ENCODE measurements at regions not wholly inside any gene's neighbourhood (a gene's known extent, or its start where the extent isn't known, plus 50 kb on each side); places are given as distances from the start of the nearest gene placed in this dataset.

DNA sequence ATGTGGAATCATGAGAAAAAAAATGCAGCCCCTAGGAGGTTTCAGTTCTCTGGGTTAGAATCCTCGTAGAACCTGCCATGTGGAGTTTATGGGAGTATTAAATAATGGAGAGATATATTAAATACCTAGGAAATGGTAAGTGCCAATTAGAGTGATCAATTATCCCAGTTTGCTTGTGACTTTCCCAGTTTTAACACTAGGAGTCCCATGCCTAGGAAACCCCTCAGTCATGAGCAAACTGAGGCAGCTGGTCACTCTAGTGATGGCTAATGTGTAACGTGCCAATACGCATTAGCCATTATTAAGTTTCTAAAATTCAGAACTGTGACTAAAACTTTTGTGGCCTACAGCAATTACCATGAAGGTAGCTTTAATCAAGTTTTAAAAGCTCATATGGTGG is 720.6 kb downstream of the TAF11L14 start:
- H3K4me2 ChIP-seq: no peak overlapping the region
- no peak for TF ChIP-seq CTCF (conservative IDR thresholded peaks at IDR 0.05; ENCODE audit: low read depth, low read length)
- H2AFZ ChIP-seq (ENCODE audit: low read depth): no peak overlapping the region
- peaks cover 2% of the 10 kb centered on the region for H3K4me1 ChIP-seq (ENCODE audit: low read depth, poor library complexity, severe bottlenecking)
- no peak overlapping the region for H3K27ac ChIP-seq
- H3K27me3 ChIP-seq (ENCODE audit: insufficient read depth, low read depth): no peaks in the 10 kb centered on the region
- H4K20me1 ChIP-seq (ENCODE audit: insufficient read depth): no peaks in the 10 kb centered on the region
- no peak overlapping the region for H3K4me3 ChIP-seq (IDR thresholded peaks at IDR 0.05; ENCODE audit: insufficient read depth, low read depth, low read length)
- no peak overlapping the region for H3K9ac ChIP-seq
- no peaks in the 10 kb centered on the region for H3K79me2 ChIP-seq (ENCODE audit: insufficient read depth, low read depth)
- no peaks in the 10 kb centered on the region for H3K36me3 ChIP-seq (ENCODE audit: insufficient read depth)

GRCh38 chr5:18357486-18357885 is 723.2 kb downstream of the TAF11L14 start:
- no peak overlapping the region for H3K9ac ChIP-seq
- H3K4me3 ChIP-seq (IDR thresholded peaks at IDR 0.05; ENCODE audit: insufficient read depth, low read depth, low read length): no peak overlapping the region
- no peaks in the 10 kb centered on the region for H3K36me3 ChIP-seq (ENCODE audit: insufficient read depth)
- H3K4me1 ChIP-seq (ENCODE audit: low read depth, poor library complexity, severe bottlenecking): no peaks in the 10 kb centered on the region
- no peaks in the 10 kb centered on the region for H3K79me2 ChIP-seq (ENCODE audit: insufficient read depth, low read depth)
- no peak overlapping the region for H3K27ac ChIP-seq
- H4K20me1 ChIP-seq (ENCODE audit: insufficient read depth): no peaks in the 10 kb centered on the region
- TF ChIP-seq CTCF (conservative IDR thresholded peaks at IDR 0.05; ENCODE audit: low read depth, low read length): no peak
- no peak overlapping the region for H3K4me2 ChIP-seq
- no peak overlapping the region for H2AFZ ChIP-seq (ENCODE audit: low read depth)
- no peaks in the 10 kb centered on the region for H3K27me3 ChIP-seq (ENCODE audit: insufficient read depth, low read depth)

DNA sequence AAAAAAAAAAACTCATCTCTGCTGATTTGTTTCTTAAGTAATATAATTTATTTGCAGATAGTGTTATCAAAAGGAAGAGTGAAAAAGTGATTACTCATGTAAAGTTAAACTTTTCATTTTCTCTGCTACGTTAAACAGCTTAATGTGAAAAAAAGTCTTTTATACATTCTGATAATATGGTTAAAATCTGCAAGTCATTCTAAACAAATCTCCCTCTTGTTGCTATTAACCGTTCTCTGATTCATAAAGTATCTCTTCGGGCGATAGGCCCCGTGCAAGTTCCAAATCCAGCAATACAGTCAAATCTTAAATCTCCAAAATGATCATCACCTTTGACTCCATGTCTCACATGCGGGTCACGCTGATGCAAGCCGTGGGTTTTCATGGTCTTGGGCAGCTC is 732.0 kb downstream of the TAF11L14 start:
- Histone ChIP-seq H3K79me2 (ENCODE audit: insufficient read depth, low read depth) (no peaks in the 10 kb centered on the region), H3K4me2 (no peak overlapping the region), H3K4me3 (IDR thresholded peaks at IDR 0.05; ENCODE audit: insufficient read depth, low read depth, low read length) (no peak overlapping the region), H4K20me1 (ENCODE audit: insufficient read depth) (no peaks in the 10 kb centered on the region), H3K27me3 (ENCODE audit: insufficient read depth, low read depth) (no peaks in the 10 kb centered on the region), H3K36me3 (ENCODE audit: insufficient read depth) (no peaks in the 10 kb centered on the region), H3K27ac (no peak overlapping the region), H2AFZ (ENCODE audit: low read depth) (no peak overlapping the region), H3K9ac (no peak overlapping the region), H3K4me1 (ENCODE audit: low read depth, poor library complexity, severe bottlenecking) (no peaks in the 10 kb centered on the region)
- no peak for TF ChIP-seq CTCF (conservative IDR thresholded peaks at IDR 0.05; ENCODE audit: low read depth, low read length)

DNA sequence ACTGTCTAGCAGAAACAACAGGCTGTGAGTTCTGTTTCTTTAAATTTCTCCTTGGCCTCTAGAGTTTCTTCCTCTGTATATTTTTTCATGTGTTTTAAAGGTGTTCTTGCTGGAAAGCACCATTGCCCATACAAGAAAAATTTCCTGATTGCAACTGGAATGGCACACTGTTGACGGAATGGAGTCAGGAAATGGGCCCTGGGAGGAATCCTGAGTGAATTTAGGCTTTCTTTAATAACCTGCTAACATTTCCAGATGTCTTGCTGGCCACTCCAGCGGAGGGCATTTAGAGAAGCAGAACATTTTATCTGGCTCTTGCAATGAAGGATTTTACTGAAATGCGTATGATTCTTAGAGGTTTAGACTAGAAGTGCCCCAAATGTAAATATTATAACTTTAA is 736.3 kb downstream of the TAF11L14 start:
- Histone ChIP-seq H2AFZ (ENCODE audit: low read depth) (no peak overlapping the region), H3K4me3 (IDR thresholded peaks at IDR 0.05; ENCODE audit: insufficient read depth, low read depth, low read length) (no peak overlapping the region), H3K27ac (no peak overlapping the region), H3K9ac (no peak overlapping the region), H4K20me1 (ENCODE audit: insufficient read depth) (no peaks in the 10 kb centered on the region), H3K4me1 (ENCODE audit: low read depth, poor library complexity, severe bottlenecking) (no peaks in the 10 kb centered on the region), H3K79me2 (ENCODE audit: insufficient read depth, low read depth) (no peaks in the 10 kb centered on the region), H3K4me2 (no peak overlapping the region), H3K36me3 (ENCODE audit: insufficient read depth) (no peaks in the 10 kb centered on the region), H3K27me3 (ENCODE audit: insufficient read depth, low read depth) (no peaks in the 10 kb centered on the region)
- no peak for TF ChIP-seq CTCF (conservative IDR thresholded peaks at IDR 0.05; ENCODE audit: low read depth, low read length)

DNA sequence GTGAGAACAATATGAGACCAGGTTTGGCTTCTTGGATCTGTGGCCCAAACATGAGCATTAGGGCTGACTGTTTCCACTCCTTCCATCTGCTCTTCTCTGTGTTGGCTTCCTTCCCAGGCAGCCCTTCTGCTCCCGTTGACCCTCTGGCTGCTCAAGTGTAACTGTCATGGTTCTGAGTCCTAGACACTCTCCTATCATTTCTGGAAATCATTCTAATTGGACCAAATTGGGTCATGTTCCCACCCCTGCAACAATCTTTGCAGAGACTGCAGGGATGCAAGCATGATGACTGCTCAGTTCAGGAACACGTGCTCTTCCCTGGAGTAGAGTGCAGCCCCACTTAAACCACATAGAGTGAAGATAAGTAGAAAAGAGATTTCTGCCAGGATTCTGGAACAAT is 741.4 kb downstream of the TAF11L14 start:
- Histone ChIP-seq H3K27me3 (ENCODE audit: insufficient read depth, low read depth) (no peaks in the 10 kb centered on the region), H3K4me2 (no peak overlapping the region), H3K4me1 (ENCODE audit: low read depth, poor library complexity, severe bottlenecking) (peaks cover 31% of the 10 kb centered on the region), H3K79me2 (ENCODE audit: insufficient read depth, low read depth) (no peaks in the 10 kb centered on the region), H3K9ac (no peak overlapping the region), H2AFZ (ENCODE audit: low read depth) (no peak overlapping the region), H3K27ac (no peak overlapping the region), H4K20me1 (ENCODE audit: insufficient read depth) (no peaks in the 10 kb centered on the region), H3K4me3 (IDR thresholded peaks at IDR 0.05; ENCODE audit: insufficient read depth, low read depth, low read length) (no peak overlapping the region), H3K36me3 (ENCODE audit: insufficient read depth) (no peaks in the 10 kb centered on the region)
- no peak for TF ChIP-seq CTCF (conservative IDR thresholded peaks at IDR 0.05; ENCODE audit: low read depth, low read length)
